GM18907 (cell line): ENCODE measurements at regions not wholly inside any gene's neighbourhood (a gene's known extent, or its start where the extent isn't known, plus 50 kb on each side); places are given as distances from the start of the nearest gene placed in this dataset.

Experiments
- ATAC-seq: cut with Tn5 transposase; IDR thresholded peaks from one replicate; pipeline ENCODE4 v1.9.1; 2021; ENCODE audit warnings: mild to moderate bottlenecking, moderate library complexity; ENCODE audit not compliant: unreplicated experiment

DNA sequence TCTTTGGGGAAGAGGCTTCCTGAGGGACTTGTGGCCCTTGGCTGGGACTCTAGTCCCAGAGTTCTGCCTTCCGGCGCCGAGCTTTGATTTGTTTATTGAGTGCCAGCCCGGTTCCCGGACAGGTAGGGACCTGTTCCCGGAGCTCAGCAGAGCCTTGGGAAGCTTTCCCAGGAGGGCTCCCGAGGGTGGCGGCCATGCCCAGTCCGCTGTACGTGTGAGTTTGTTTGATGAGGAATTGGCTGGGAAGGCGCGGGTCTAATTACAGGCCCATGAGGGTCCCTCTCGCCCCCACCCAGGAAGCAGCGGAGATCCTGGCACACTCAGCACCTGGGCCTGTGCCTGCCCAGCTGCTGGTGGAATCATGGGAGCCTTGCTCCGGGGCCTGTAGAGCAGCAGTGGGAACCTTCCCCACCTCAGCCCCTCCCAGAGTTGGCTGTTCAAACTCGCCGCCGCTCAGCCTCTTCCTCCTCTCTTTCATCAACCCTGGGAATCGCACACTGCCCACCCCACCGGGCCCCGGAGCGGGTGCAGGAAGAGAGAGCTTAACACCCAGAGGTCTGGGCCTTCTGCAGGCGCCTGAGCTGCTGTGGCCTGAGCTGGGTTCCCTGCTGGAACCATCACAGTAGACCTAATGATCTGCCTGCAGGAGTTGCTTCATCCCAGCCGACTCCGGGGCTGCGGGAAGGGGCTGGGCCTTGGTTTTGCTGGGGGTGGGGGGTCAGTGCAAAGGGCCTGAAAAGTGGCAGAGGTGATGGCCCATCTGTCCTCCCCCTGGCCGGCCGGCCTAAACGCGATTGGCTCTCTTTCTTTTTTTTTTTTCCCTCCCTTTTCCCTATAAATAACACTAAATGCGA is 313.7 kb downstream of the SEC14L1 start:
- no peak for ATAC-seq

DNA sequence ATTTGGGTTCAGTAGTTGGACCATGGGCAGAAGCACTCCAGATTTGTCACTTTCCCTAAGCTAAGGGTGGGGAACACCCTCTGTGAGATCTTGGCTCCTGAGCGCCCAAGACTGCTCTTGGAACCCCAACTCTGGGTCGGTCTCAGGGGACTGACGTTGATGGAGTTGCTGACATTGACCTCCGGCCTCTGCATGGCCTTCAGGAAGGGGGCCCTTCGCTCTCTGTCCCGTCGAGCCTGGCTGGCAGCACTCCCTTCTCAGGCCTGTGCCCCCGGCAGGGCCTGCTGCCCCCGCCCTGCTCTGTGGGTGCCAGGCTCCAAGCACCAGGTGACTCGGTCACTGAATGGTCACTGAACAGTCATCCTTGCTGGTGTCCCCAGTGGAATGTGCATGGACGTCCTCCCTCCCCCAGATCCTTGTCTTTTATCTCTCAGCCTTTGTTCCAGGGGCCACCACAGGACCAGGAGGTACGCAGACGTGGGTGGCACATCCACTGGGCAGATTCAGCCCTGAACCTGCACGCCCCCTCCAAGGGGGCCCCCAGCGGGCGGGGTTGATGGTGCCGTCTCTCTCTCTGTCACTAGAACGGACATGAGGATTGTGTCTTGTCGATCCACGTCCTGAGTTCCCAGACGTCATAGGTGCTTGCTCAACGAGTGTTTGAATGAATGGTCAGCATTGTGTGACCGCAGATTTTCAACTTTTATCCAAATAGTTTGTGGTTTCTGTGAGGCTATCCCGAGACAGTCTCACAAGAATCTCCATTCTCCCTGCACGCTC is 314.5 kb downstream of the SEC14L1 start:
- ATAC-seq = no peak

GRCh38 chr17:77455891-77456260 is 315.1 kb downstream of the SEC14L1 start:
- ATAC-seq = no peak

GRCh38 chr17:77456271-77456950 is 315.6 kb downstream of the SEC14L1 start:
- ATAC-seq = no peak

GRCh38 chr17:77456951-77457548 is 316.3 kb downstream of the SEC14L1 start:
- no peak for ATAC-seq

- ATAC-seq = no peak
Observed at GRCh38 chr17:77457572-77458201, 316.9 kb downstream of the SEC14L1 start.

DNA sequence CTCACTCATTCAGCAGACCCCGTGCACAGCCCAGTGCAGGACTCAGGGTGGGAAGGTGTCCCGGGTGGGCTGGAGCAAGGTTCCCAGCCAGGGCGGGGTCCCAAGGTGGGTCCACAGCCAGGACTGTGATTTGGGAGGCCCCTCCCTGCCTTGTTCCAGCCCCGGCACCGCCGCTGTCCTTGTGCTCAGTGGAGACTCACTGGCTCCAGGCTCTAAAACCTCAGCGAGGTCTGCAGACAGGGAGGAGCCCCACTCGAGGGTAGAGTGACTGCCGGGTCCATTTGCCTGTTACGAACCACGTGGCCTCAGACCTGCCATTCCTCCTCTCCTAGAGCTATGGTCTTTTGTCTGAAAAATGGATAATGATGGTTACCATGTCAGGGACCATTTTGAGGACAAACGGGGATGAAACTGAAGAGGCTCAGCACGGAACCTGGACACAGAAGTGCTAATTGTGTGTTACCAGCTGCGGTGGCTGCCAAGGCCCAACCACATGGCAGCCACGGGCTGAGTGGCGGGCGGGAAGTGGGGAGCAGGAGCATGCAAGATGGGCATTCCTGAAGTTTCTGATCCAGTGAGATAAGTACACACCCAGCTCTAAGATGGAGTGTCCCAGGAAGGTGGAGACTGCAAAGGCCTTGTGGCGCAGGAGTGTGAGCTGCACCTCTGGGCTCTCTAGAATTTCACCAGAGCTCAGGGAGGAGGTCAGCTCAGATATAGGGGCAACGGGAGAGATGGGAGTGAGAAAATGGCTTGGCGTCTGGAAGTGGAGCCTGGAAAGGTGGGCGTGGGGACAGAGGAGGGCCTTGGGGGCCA is 317.6 kb downstream of the SEC14L1 start:
- ATAC-seq = no peak

DNA sequence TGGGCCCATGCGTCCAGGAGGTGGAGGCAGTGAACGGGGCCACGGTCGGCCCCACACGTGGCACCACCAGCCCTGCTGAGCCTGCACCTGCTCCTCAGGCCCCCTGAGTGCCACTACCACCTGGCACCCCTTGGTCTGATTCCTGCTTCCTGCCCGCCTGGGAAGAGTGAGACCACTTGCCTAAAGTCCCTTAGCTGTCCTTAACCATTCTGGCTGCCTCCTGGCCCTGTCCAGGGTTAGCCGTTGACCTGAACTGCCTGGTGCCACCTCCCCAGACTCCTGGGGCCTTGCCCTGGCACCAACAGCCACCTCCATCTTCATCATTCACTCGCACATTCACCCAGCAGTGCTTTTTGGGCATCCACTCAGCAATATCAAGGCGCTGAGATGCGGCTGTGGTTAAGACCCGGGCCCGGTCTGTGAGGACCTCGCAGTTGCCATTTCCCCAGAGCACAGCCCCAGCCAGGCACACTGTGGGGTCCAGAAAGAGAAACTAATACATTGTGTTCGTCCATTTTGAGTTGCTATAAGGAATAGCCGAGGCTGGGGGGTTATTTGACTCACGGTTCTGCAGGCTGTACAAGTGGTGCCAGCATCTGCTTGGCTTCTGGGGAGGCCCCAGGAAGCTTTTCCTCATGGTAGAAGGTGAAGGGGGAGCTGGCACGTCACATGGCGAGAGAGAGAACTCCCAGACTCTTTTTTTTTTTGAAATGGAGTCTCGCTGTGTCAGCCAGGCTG is 318.4 kb downstream of the SEC14L1 start:
- no peak for ATAC-seq

DNA sequence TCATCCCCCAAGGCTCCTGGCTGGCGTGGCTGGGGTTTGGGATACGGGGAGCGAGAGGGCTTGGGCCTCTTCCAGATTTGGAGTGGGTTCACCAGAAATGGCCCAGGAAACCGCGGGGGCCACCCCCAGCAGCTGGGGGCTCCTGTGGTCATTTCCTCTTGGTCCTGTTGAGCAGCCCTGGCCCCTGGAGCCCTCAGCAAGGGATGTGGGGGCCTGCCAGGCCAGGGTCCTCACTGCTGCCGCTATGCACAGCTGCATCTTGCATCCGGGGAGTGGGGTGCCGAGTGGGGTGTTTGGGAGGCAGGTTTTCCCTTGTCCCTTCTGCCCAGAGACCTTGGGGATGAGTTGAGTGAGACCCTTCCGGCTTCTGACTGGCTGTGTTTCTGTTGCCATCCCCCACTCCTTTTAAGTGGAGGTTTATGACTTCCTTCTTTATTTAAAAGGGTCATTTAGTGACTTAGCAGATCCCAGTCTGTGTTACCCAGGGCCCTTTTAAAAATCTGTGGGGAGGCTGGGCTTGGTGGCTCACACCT is 319.8 kb downstream of the SEC14L1 start:
- no peak for ATAC-seq

GRCh38 chr17:77461277-77462057 is 320.7 kb downstream of the SEC14L1 start:
- no peak for ATAC-seq

GRCh38 chr17:77462090-77462489 is 321.3 kb downstream of the SEC14L1 start:
- peak; percentile 27 for ATAC-seq

- no peak for ATAC-seq
Observed at GRCh38 chr17:77462553-77463497, 322.1 kb downstream of the SEC14L1 start.

DNA sequence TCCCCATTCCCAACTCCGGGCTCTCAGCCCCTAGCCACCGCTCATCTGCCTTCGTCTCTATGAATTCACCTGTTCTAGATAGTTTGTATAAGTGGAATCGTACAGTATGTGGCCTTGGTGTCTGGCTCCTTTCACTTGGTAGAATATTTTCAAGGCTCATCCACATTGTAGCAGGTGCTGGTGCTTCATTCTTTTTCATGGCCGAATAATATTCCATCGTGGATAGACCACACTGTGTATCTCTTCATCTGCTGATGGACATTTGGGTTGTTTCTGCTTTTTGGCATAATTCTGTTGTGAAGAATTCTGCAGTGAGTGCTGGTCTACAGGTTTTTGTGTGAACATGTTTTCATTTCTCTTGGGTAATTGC is 324.2 kb downstream of the SEC14L1 start:
- no peak for ATAC-seq

DNA sequence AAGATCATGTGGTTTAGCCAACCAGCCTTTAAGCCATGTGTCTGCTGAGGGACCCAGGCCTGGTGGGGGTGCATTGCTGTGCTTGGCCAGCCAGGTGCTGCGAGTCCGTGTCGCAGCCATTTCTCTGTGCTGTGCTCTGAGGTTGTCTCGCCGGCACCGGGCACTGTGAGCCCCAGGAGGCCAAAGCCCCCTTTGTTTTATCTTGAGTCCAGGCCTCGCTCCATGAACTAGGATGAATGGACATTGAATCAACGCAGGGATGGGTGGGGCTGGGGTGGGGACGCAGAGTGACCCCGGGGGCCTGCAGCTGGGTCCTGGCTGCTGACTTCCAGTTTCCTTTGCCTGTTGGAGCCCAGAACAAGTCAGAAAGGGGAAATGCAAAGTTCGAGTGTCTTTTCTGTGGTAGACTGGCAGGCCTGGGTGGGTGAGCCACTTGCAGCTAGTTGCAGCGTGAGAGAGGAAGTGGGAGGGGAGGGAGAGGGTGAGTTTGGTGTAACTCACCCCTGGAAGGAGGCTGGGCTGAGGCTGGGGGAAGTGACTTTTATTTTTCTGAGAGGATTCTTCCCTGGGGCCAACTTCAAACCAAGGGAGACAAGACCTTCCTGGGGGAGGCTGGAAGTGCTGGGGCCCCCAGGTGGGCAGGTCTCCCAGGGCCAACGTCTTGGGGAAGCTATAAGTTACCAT is 324.7 kb downstream of the SEC14L1 start:
- peak; percentile 55 for ATAC-seq

DNA sequence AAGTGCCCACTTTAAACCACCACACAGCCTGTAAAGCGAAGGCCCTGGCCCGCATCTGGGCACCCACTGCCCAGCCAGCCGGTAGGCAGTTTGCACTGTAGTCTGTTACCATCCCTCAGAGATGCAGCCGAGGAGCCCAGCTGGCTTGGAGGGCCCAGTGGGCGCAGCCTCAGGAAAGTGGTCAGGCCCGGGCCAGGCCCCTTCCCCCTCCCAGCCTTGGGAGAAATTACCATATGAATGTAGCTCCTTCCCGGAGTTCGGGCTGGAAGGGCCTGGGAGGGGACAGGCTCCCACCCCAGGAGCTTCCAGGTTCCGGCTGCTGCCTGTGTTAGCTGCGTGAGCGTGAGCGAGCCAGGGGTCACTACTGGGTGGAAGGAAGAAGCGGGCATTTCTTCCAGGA is 325.4 kb downstream of the SEC14L1 start:
- no peak for ATAC-seq

GRCh38 chr17:77466596-77467223 is 325.9 kb downstream of the SEC14L1 start:
- no peak for ATAC-seq
